C4-2B (cell line): ENCODE measurements at regions not wholly inside any gene's neighbourhood (a gene's known extent, or its start where the extent isn't known, plus 50 kb on each side); places are given as distances from the start of the nearest gene placed in this dataset.

Experiments used
- ZFX ChIP-seq: fragments of 450-650 bp; IDR thresholded peaks from 2 replicates; pipeline ENCODE4 v1.6.1; 2017
- TF ChIP-seq, protein P1 (sequence below): fragments of 450-650 bp; conservative IDR thresholded peaks from 2 replicates; pipeline ENCODE4 v1.5.1; 2017; ENCODE audit warnings: mild to moderate bottlenecking

DNA sequence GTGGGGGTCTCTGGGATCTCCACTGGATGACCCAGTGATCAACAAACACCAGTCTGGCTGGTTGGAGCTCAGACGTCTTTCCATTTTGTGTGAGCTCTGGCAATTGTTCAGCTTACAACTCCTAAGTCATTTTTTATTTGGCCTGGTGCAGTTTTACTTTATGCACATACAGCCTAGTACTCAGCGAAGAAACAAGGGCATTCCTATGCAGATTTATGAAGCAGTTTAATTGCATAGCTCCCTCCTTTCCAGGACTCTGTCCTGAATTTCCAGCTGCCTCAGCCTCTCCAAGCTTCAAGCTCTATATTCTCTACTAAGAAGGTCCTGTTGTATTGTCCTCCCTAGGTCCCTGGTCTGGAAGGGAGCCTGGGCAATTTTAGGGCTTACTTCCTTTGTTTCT, 145.6 kb upstream of the GALNT17 start:
- TF ChIP-seq, protein P1, sequence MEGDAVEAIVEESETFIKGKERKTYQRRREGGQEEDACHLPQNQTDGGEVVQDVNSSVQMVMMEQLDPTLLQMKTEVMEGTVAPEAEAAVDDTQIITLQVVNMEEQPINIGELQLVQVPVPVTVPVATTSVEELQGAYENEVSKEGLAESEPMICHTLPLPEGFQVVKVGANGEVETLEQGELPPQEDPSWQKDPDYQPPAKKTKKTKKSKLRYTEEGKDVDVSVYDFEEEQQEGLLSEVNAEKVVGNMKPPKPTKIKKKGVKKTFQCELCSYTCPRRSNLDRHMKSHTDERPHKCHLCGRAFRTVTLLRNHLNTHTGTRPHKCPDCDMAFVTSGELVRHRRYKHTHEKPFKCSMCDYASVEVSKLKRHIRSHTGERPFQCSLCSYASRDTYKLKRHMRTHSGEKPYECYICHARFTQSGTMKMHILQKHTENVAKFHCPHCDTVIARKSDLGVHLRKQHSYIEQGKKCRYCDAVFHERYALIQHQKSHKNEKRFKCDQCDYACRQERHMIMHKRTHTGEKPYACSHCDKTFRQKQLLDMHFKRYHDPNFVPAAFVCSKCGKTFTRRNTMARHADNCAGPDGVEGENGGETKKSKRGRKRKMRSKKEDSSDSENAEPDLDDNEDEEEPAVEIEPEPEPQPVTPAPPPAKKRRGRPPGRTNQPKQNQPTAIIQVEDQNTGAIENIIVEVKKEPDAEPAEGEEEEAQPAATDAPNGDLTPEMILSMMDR: no peak
- TF ChIP-seq ZFX: no peak
